ENCODE measurements at regions not wholly inside any gene's neighbourhood (a gene's known extent, or its start where the extent isn't known, plus 50 kb on each side); places are given as distances from the start of the nearest gene placed in this dataset.
A peak's percentile ranks its signal among the peaks of the same experiment; 100 is the strongest.

DNA sequence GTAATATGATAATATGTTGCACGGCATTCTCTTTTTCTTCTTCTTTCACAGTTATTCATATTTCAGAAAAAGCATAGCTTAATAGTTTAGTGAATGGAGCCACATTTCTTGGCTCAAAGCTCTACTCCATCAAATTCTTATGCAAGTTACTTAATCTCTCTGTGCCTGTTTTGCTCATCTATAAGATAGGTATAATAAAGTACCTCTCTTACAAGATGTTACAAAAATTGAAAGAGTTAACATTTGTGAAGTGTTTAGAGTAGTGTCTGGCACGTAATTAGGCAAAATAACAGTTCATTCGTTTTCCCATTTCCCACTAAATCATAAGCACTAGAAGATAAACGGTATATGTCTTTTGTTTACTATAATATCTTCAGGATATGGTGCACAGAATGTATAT lies 1304.4 kb upstream of the EYS start:
- TF ChIP-seq, protein P1, sequence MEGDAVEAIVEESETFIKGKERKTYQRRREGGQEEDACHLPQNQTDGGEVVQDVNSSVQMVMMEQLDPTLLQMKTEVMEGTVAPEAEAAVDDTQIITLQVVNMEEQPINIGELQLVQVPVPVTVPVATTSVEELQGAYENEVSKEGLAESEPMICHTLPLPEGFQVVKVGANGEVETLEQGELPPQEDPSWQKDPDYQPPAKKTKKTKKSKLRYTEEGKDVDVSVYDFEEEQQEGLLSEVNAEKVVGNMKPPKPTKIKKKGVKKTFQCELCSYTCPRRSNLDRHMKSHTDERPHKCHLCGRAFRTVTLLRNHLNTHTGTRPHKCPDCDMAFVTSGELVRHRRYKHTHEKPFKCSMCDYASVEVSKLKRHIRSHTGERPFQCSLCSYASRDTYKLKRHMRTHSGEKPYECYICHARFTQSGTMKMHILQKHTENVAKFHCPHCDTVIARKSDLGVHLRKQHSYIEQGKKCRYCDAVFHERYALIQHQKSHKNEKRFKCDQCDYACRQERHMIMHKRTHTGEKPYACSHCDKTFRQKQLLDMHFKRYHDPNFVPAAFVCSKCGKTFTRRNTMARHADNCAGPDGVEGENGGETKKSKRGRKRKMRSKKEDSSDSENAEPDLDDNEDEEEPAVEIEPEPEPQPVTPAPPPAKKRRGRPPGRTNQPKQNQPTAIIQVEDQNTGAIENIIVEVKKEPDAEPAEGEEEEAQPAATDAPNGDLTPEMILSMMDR (IDR thresholded peaks at IDR 0.05) = no peak

- TF ChIP-seq, protein P1 (IDR thresholded peaks at IDR 0.05) = peak; percentile 26; the same call in 1 of the 2 replicates
These were observed 1302.8 kb upstream of the EYS start for GRCh38 chr6:67009818-67010217.

- TF ChIP-seq, protein P1 (IDR thresholded peaks at IDR 0.05) = no peak
These were observed 1296.8 kb upstream of the EYS start for GRCh38 chr6:67003844-67004243.

DNA sequence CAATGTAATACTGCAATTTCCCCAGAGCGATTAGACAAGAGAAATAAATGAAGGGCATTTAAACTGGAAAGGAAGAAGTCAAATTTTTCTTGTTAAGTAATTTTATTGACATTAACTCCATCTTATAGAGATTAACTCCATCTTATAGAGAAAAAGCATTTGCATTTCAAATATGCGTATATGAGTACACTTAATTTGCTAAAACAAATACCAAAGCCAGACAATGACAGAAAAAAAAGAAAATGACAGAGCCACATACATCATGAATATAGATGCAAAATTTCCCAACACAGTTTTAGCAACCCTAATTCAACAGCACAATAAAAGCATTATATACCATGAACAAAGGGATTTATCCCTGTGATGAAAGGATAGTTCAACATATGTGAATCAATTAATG lies 1293.1 kb upstream of the EYS start:
- TF ChIP-seq, protein P1 (IDR thresholded peaks at IDR 0.05) = no peak

DNA sequence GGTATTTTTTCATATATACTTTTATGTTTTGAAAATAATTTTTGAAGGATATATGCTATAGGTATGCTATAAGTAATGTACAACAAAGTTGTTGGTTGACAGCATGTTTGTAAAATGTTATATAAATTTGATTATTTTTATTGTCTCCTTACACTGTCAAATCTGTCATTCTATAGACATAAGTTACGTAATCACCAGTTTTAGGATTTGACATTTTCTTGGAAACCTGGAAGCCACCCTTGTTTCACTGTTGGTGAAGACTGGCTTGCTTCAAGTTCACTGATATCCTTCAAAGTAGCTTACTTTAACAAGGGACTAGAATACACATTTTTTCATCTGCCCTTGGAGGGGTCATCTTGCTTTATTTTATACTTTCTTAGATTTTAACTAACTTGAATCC lies 1288.6 kb upstream of the EYS start:
- TF ChIP-seq, protein P1 (IDR thresholded peaks at IDR 0.05) = no peak

DNA sequence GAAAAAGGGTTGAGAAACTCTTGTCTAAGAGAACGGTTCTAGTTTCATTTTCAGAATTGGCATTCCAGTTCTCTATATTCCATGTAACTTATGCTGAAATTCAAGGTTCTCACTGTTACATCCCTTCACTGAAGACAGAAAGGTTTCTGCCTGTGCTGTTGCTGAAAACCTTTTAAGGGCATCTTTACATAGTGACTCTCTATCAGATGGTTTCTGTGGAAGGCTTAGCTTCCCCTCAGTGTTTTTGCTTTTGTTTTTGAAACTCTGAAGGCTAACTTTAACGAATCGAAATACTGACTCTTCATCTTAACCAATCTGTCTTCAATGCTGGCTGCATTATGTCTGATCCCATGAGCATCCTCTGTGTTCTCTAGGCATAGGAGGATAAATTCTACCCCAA lies 1286.2 kb upstream of the EYS start:
- TF ChIP-seq, protein P1 (IDR thresholded peaks at IDR 0.05) = no peak

GRCh38 chr6:66992660-66993059 lies 1285.6 kb upstream of the EYS start:
- TF ChIP-seq, protein P1 (IDR thresholded peaks at IDR 0.05) = no peak

DNA sequence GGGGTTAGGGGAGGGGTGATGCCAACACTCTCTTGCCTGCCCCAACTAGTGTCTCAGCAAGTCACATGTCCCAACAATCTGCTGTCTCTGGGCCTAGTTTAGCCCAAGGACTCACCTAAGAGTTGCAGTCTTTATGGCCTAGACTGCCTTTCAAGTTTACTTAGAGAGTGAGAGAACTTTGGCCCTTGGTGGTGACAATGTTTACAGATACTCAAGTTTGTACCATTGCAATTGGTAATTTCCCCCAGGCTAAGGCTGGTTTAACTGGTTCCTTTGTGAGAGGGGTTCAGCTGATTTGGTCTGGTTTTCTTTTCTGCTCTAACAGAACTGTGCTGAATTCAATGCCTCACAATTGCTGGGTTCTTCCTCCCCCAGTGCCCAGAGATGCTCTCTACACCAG lies 1279.9 kb upstream of the EYS start:
- TF ChIP-seq, protein P1 (IDR thresholded peaks at IDR 0.05) = no peak

All from LNCAP (cell line).